H1 (cell line): ENCODE measurements at regions not wholly inside any gene's neighbourhood (a gene's known extent, or its start where the extent isn't known, plus 50 kb on each side); places are given as distances from the start of the nearest gene placed in this dataset.

Experiments
- CHD7 ChIP-seq: fragments of 300-600 bp; sonication (generic); IDR thresholded peaks from 2 replicates; pipeline ENCODE4 v1.7.1; 2012; ENCODE audit warnings: low read length, moderate library complexity, mild to moderate bottlenecking, inconsistent platforms; ENCODE audit not compliant: insufficient replicate concordance
- CTCF ChIP-seq, 3 experiments: IDR thresholded peaks; 1 replicate in 2 of 3; 2 replicates in 1 of 3; pipeline versions ENCODE4 v1.5.1 to v1.6.1; 2011; ENCODE audit warnings: low read length in 3 of 3, mild to moderate bottlenecking in 3 of 3, inconsistent platforms in 2 of 3, low read depth in 1 of 3, moderate library complexity in 1 of 3; ENCODE audit not compliant: insufficient read depth in 1 of 3; ENCODE audit errors: control extremely low read depth in 1 of 3
- GTF2F1 ChIP-seq: IDR thresholded peaks from 2 replicates; pipeline ENCODE4 v1.6.1; 2012; ENCODE audit warnings: low read depth, low read length, improper control_type of control experiment, borderline replicate concordance
- KDM5A ChIP-seq: fragments of 200-600 bp; IDR thresholded peaks from 2 replicates; pipeline ENCODE4 v1.7.1; 2012; ENCODE audit warnings: mild to moderate bottlenecking, low read length, inconsistent platforms, mixed read lengths
- MAX ChIP-seq: IDR thresholded peaks from 2 replicates; pipeline ENCODE4 v1.6.1; 2012; ENCODE audit warnings: inconsistent platforms
- RAD21 ChIP-seq, 2 experiments: IDR thresholded peaks in 1 of 2; conservative IDR thresholded peaks in 1 of 2; 2 replicates each; pipeline ENCODE4 v1.6.1; 2011; ENCODE audit warnings: low read depth in 2 of 2, low read length in 2 of 2, improper control_type of control experiment in 1 of 2, inconsistent platforms in 1 of 2, mild to moderate bottlenecking in 1 of 2, moderate library complexity in 1 of 2
- USF2 ChIP-seq: IDR thresholded peaks from 2 replicates; pipeline ENCODE4 v1.6.1; 2011; ENCODE audit warnings: low read length, improper control_type of control experiment

- TF ChIP-seq CHD7 (no peak), RAD21 (IDR thresholded peaks at IDR 0.05 in 1 of 2, conservative IDR thresholded peaks at IDR 0.05 in 1 of 2; ENCODE audit: low read depth in 2 of 2, low read length in 2 of 2) (peak; percentile 48 to 61), KDM5A (no peak), CTCF (IDR thresholded peaks at IDR 0.05; ENCODE audit: control extremely low read depth in 1 of 3, insufficient read depth in 1 of 3, low read depth in 1 of 3, low read length in 3 of 3) (peak; percentile 15 to 67 (median 65); a peak in 3 of 4 replicates), MAX (no peak), GTF2F1 (no peak), USF2 (no peak)
Measured at GRCh38 chr5:5063533-5063953, 76.6 kb upstream of the ADAMTS16 start (continued).
